AG04450 (cell line): ENCODE measurements at regions not wholly inside any gene's neighbourhood (a gene's known extent, or its start where the extent isn't known, plus 50 kb on each side); places are given as distances from the start of the nearest gene placed in this dataset.

Source experiments
- CTCF ChIA-PET: fragments of 300-600, 350-600 bp; formaldehyde crosslinking; extraction: SDS; loops from one replicate; lab custom pipeline; 2022; ENCODE audit warnings: antibody characterized with exemption, inconsistent platforms; lab: Charles Lee
- POLR2A ChIA-PET: fragments of 350-600 bp; formaldehyde crosslinking; extraction: SDS; loops from one replicate; lab custom pipeline; 2021; ENCODE audit warnings: antibody characterized with exemption, inconsistent platforms; lab: Yijun Ruan, JAX
- DNase-seq: peaks from one replicate; pipeline ENCODE4 v3.0.0-alpha.2; 2011; ENCODE audit warnings: low read depth, low spot score
- H3K27ac ChIP-seq: one replicate; pipeline ENCODE4 v1.5.1; 2012; ENCODE audit warnings: low read depth, low read length, control low read depth
- H3K27me3 ChIP-seq: one replicate; pipeline ENCODE4 v1.6.0; 2012; ENCODE audit warnings: low read length; ENCODE audit not compliant: control insufficient read depth, insufficient read depth
- H3K4me3 ChIP-seq: 2 replicates; pipeline ENCODE4 v1.5.1; 2011; ENCODE audit warnings: mild to moderate bottlenecking, low read depth, low read length, control low read depth
- H3K9me3 ChIP-seq: 2 replicates; pipeline ENCODE4 v1.5.1; 2012; ENCODE audit warnings: low read length; ENCODE audit not compliant: control insufficient read depth, insufficient read depth
- CTCF ChIP-seq: IDR thresholded peaks from 2 replicates; pipeline ENCODE4 v1.5.1; 2011; ENCODE audit warnings: low read depth, low read length, control low read depth, inconsistent platforms

GRCh38 chr2:107398683-107399082, 428.0 kb upstream of the RGPD4 start:
- no peak for DNase-seq
- no peak for TF ChIP-seq CTCF
- POLR2A ChIA-PET, result no interaction called here

GRCh38 chr2:107402330-107402729, 424.4 kb upstream of the RGPD4 start:
- POLR2A ChIA-PET, result no interaction called here
- Histone ChIP-seq H3K9me3 (no peaks in the 10 kb centered on the region), H3K27ac (no peak overlapping the region), H3K4me3 (no peak overlapping the region), H3K27me3 (no peaks in the 10 kb centered on the region)
- CTCF ChIA-PET, result no interaction called here
- TF ChIP-seq CTCF, result no peak
- DNase-seq, result no peak

More at GRCh38 chr2:107398683-107399082, 428.0 kb upstream of the RGPD4 start:
- Histone ChIP-seq H3K4me3 (no peak overlapping the region), H3K9me3 (peaks cover 3% of the 10 kb centered on the region; the same call in 1 of the 2 replicates), H3K27me3 (no peaks in the 10 kb centered on the region), H3K27ac (no peak overlapping the region)
- CTCF ChIA-PET, result no interaction called here

- H3K4me3 ChIP-seq, result no peak overlapping the region
- POLR2A ChIA-PET, result no interaction called here
- CTCF ChIA-PET, result no interaction called here
- H3K27me3 ChIP-seq, result no peaks in the 10 kb centered on the region
- TF ChIP-seq CTCF, result no peak
- no peak for DNase-seq
- no peaks in the 10 kb centered on the region for H3K9me3 ChIP-seq
- no peak overlapping the region for H3K27ac ChIP-seq
These were observed 421.4 kb upstream of the RGPD4 start for GRCh38 chr2:107405261-107405660.

- H3K27ac ChIP-seq, result no peak overlapping the region
- ChIA-PET POLR2A (no interaction called here), CTCF (no interaction called here)
- no peaks in the 10 kb centered on the region for H3K27me3 ChIP-seq
- DNase-seq, result no peak
- no peak for TF ChIP-seq CTCF
- no peaks in the 10 kb centered on the region for H3K9me3 ChIP-seq
- no peak overlapping the region for H3K4me3 ChIP-seq
These were observed 419.7 kb upstream of the RGPD4 start for GRCh38 chr2:107407017-107407416.

GRCh38 chr2:107407974-107408373, 418.7 kb upstream of the RGPD4 start:
- ChIA-PET POLR2A (no interaction called here), CTCF (no interaction called here)
- Histone ChIP-seq H3K27ac (no peak overlapping the region), H3K4me3 (no peak overlapping the region), H3K9me3 (no peaks in the 10 kb centered on the region), H3K27me3 (no peaks in the 10 kb centered on the region)
- no peak for DNase-seq
- no peak for TF ChIP-seq CTCF
